H1 (cell line): ENCODE measurements at regions not wholly inside any gene's neighbourhood (a gene's known extent, or its start where the extent isn't known, plus 50 kb on each side); places are given as distances from the start of the nearest gene placed in this dataset.

Source experiments
- CBX8 ChIP-seq: fragments of 300-800, 300-1000 bp; sonication (generic); IDR thresholded peaks from 2 replicates; pipeline ENCODE4 v1.7.1; 2016; ENCODE audit warnings: low read depth, low read length, borderline replicate concordance
- GTF2F1 ChIP-seq: IDR thresholded peaks from 2 replicates; pipeline ENCODE4 v1.6.1; 2012; ENCODE audit warnings: low read depth, low read length, improper control_type of control experiment, borderline replicate concordance
- SUZ12 ChIP-seq: fragments of 200-600 bp; sonication (generic); IDR thresholded peaks from 2 replicates; pipeline ENCODE4 v1.6.1; 2012; ENCODE audit warnings: mild to moderate bottlenecking, inconsistent platforms, low read length, moderate library complexity, mixed read lengths

- no peak for TF ChIP-seq SUZ12
- no peak for TF ChIP-seq CBX8
- TF ChIP-seq GTF2F1 = no peak
Observed at GRCh38 chr12:71000255-71000654, 79.7 kb upstream of the PTPRR start (continued).
